HepG2 (cell line): ENCODE measurements at regions not wholly inside any gene's neighbourhood (a gene's known extent, or its start where the extent isn't known, plus 50 kb on each side); places are given as distances from the start of the nearest gene placed in this dataset.

Experiments used
- DNMT3B ChIP-seq: conservative IDR thresholded peaks from 2 replicates; pipeline ENCODE4 v1.6.1; 2016; ENCODE audit warnings: missing biosample characterization, control low read depth
- PAF1 ChIP-seq: IDR thresholded peaks from 2 replicates; pipeline ENCODE4 v1.6.1; 2016; ENCODE audit warnings: missing genetic modification reagents, missing compliant biosample characterization
- SIN3A ChIP-seq: IDR thresholded peaks from 2 replicates; pipeline ENCODE4 v1.6.1; 2011; ENCODE audit warnings: low read depth, mild to moderate bottlenecking, control low read depth, low read length, borderline replicate concordance
- U2AF1 ChIP-seq: fragments of 200-400 bp; formaldehyde crosslinking; optimal IDR thresholded peaks from 2 replicates; pipeline ENCODE3; 2017; ENCODE audit warnings: mild to moderate bottlenecking, low read depth, low read length
- TF ChIP-seq, protein P1 (sequence below): sonication (generic); formaldehyde crosslinking; IDR thresholded peaks from 2 replicates; pipeline ENCODE4 v1.5.0; 2020; ENCODE audit warnings: mild to moderate bottlenecking, missing genetic modification reagents, moderate library complexity

DNA sequence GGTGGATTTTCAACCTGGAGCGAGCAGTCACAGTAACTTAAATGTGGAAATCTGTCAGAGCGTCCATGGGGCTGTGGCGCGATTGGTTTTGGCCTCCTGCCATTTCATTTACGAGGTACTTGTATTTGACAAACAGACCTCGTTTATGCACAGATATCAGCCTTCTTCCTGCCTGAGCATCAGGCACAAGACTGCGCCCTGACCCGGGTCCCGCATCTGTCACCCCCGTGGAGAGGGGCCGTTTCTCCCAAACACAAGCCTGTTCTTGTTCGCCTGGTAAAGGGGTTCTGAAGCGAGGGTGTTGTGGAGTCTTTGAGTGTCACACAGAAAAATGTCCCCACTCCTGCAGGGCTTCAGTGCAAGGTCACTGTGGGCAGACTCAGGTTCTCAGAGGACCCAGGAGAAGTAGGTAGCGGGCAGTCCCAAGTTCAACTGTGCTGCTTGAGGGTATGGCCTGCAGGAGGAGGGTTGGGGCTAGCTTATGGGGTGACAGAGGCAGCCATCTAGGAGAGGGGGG is 202.3 kb downstream of the URI1 start:
- TF ChIP-seq PAF1 (CRISPR knock-in tag) (no peak), DNMT3B (CRISPR knock-in tag) (no peak), U2AF1 (no peak), SIN3A (no peak)
- TF ChIP-seq, protein P1, sequence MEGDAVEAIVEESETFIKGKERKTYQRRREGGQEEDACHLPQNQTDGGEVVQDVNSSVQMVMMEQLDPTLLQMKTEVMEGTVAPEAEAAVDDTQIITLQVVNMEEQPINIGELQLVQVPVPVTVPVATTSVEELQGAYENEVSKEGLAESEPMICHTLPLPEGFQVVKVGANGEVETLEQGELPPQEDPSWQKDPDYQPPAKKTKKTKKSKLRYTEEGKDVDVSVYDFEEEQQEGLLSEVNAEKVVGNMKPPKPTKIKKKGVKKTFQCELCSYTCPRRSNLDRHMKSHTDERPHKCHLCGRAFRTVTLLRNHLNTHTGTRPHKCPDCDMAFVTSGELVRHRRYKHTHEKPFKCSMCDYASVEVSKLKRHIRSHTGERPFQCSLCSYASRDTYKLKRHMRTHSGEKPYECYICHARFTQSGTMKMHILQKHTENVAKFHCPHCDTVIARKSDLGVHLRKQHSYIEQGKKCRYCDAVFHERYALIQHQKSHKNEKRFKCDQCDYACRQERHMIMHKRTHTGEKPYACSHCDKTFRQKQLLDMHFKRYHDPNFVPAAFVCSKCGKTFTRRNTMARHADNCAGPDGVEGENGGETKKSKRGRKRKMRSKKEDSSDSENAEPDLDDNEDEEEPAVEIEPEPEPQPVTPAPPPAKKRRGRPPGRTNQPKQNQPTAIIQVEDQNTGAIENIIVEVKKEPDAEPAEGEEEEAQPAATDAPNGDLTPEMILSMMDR, result no peak
